Uterus (tissue), 2 donors: ENCODE measurements at regions not wholly inside any gene's neighbourhood (a gene's known extent, or its start where the extent isn't known, plus 50 kb on each side); places are given as distances from the start of the nearest gene placed in this dataset.

Experiments
- POLR2A ChIP-seq, 2 donors: fragments of 450-650 bp; IDR thresholded peaks; one replicate each; pipeline ENCODE4 v1.6.1; 2016; ENCODE audit warnings: antibody characterized with exemption in 2 of 2, mild to moderate bottlenecking in 1 of 2, moderate library complexity in 1 of 2
- TF ChIP-seq, protein P1 (sequence below), 4 experiments: fragments of 200-600 bp in 2 of 4; fragments of 450-650 bp in 2 of 4; sonication (generic) in 2 of 4; IDR thresholded peaks; one replicate each; pipeline ENCODE4 v1.5.1; 2016 to 2019; ENCODE audit warnings: antibody characterized with exemption in 4 of 4, mild to moderate bottlenecking in 2 of 4, moderate library complexity in 1 of 4

DNA sequence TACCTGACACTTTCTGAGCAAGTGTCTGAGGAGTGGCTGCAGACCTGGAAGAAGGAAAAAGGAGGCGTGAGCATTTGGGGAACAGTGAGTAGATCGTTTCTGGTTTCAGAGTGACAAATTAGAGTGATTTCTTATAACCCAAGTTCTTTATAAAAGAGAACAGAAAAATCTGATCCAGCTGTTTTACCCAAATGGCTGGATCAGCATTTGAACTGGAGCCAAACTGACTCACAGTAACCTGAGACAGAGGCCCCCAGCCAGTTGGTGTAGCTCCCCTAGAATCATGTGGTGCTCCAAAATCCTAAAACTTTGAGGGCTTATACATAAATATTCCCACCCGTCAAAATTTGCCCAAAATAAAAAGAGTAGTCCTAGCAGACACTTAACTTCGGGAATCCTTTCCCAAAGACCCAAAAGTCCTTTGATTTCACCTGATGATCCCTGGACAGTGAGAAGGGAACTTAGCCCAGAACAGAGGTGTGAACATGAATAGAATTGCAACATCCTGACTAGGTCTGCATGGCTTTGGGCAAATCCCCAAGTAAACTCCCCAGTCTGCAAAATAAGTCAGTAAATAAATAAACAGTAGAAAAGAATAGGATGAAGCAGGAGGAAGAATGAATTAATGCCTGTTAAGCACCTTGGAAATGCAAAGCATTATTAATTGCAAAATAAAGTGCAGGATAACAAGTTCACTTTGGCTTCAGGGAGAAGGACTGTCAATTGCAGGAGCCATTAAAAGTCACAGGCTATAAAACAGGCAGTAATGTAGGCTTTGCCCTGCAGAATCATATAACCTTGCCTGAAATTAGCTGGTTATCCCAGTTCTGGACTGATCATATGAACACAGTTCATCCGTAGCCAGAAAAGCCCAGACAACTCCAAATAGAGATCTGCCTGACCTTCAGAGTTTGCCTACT lies 262.0 kb upstream of the JARID2 start:
- TF ChIP-seq, protein P1, sequence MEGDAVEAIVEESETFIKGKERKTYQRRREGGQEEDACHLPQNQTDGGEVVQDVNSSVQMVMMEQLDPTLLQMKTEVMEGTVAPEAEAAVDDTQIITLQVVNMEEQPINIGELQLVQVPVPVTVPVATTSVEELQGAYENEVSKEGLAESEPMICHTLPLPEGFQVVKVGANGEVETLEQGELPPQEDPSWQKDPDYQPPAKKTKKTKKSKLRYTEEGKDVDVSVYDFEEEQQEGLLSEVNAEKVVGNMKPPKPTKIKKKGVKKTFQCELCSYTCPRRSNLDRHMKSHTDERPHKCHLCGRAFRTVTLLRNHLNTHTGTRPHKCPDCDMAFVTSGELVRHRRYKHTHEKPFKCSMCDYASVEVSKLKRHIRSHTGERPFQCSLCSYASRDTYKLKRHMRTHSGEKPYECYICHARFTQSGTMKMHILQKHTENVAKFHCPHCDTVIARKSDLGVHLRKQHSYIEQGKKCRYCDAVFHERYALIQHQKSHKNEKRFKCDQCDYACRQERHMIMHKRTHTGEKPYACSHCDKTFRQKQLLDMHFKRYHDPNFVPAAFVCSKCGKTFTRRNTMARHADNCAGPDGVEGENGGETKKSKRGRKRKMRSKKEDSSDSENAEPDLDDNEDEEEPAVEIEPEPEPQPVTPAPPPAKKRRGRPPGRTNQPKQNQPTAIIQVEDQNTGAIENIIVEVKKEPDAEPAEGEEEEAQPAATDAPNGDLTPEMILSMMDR (IDR thresholded peaks at IDR 0.05): no peak
- no peak for TF ChIP-seq POLR2A (IDR thresholded peaks at IDR 0.05)
